ENCODE measurements at regions not wholly inside any gene's neighbourhood (a gene's known extent, or its start where the extent isn't known, plus 50 kb on each side); places are given as distances from the start of the nearest gene placed in this dataset.

DNA sequence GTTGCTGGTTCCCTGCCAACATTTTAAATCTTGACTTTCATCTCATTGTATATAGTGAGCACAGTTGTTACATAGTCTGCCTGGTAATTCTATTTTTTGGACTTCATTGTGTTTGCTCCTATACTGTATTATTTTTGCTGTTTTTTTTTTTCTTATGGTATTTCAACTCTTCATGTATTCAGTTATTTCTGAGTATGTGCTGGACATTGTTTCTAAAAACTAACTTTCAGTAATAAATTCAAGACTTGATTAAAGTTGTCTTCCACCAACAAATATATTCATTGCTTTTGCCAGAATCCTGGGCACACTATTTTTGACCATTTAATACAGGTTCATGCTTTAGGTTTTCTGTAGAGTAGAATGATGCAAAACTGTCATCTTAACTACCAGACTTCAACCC lies 698.3 kb downstream of the MAFB start:
- Histone ChIP-seq H3K4me3 (ENCODE audit: low read length) (no peak overlapping the region), H3K9me2 (replicated peaks; ENCODE audit: low read length) (no peaks in the 10 kb centered on the region), H3K9ac (ENCODE audit: low read length) (no peak overlapping the region), H3K4me2 (ENCODE audit: low read length) (no peak overlapping the region), H3K27ac (ENCODE audit: low read length) (no peak overlapping the region), H3F3A (ENCODE audit: low read length, unreplicated experiment) (no peaks in the 10 kb centered on the region), H2AFZ (ENCODE audit: low read length) (no peak overlapping the region), H3K36me3 (ENCODE audit: low read depth, low read length) (no peaks in the 10 kb centered on the region), H3K4me1 (ENCODE audit: insufficient read depth, low read length) (no peaks in the 10 kb centered on the region), H3K9me3 (ENCODE audit: low read length) (peaks cover 20% of the 10 kb centered on the region), H3K27me3 (ENCODE audit: low read length) (no peaks in the 10 kb centered on the region), H4K20me1 (ENCODE audit: low read length) (no peaks in the 10 kb centered on the region), H3K79me2 (ENCODE audit: low read length) (no peaks in the 10 kb centered on the region)
- DNase-seq (no peak), ATAC-seq (no peak)
- ChIA-PET POLR2A (ENCODE audit: unreplicated experiment) (no interaction called here), CTCF (no interaction called here)
- intact Hi-C loops (cut with micrococcal nuclease), result no loop called here
- no TSS peak for BruUV-seq (replicated peaks)
- TF ChIP-seq, protein P1, sequence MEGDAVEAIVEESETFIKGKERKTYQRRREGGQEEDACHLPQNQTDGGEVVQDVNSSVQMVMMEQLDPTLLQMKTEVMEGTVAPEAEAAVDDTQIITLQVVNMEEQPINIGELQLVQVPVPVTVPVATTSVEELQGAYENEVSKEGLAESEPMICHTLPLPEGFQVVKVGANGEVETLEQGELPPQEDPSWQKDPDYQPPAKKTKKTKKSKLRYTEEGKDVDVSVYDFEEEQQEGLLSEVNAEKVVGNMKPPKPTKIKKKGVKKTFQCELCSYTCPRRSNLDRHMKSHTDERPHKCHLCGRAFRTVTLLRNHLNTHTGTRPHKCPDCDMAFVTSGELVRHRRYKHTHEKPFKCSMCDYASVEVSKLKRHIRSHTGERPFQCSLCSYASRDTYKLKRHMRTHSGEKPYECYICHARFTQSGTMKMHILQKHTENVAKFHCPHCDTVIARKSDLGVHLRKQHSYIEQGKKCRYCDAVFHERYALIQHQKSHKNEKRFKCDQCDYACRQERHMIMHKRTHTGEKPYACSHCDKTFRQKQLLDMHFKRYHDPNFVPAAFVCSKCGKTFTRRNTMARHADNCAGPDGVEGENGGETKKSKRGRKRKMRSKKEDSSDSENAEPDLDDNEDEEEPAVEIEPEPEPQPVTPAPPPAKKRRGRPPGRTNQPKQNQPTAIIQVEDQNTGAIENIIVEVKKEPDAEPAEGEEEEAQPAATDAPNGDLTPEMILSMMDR (conservative IDR thresholded peaks at IDR 0.05; ENCODE audit: low read depth, low read length), result no peak
- TF ChIP-seq EZH2 (IDR thresholded peaks at IDR 0.05; ENCODE audit: low read length, unreplicated experiment) (no peak), EZH2phosphoT487 (IDR thresholded peaks at IDR 0.05; ENCODE audit: borderline replicate concordance, low read length) (no peak)

DNA sequence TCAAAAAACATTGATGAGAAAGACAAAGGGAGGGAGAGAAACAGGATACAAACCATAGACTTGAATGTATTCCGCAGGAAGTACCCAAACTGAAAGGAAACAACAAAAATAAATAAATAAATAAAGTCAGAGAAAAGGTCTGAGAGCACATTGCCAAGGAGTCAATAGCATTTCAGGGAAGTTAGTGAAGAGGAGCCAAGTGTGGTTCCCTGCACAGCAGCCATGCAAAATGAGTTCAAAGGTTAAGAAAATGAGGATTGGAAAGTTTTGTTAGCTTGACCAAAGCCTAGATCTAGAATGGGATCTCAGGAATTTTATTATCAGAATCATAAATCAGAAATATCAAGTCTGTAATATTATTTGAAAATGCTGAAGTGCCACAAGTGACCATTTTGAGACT lies 700.0 kb downstream of the MAFB start:
- Histone ChIP-seq H3K4me2 (ENCODE audit: low read length) (no peak overlapping the region), H3K79me2 (ENCODE audit: low read length) (no peaks in the 10 kb centered on the region), H2AFZ (ENCODE audit: low read length) (no peak overlapping the region), H3K9me3 (ENCODE audit: low read length) (peaks cover 16% of the 10 kb centered on the region), H3K27ac (ENCODE audit: low read length) (no peak overlapping the region), H3K27me3 (ENCODE audit: low read length) (no peaks in the 10 kb centered on the region), H3K36me3 (ENCODE audit: low read depth, low read length) (no peaks in the 10 kb centered on the region), H3K4me1 (ENCODE audit: insufficient read depth, low read length) (no peaks in the 10 kb centered on the region), H3K9ac (ENCODE audit: low read length) (no peak overlapping the region), H3K9me2 (replicated peaks; ENCODE audit: low read length) (no peaks in the 10 kb centered on the region), H3F3A (ENCODE audit: low read length, unreplicated experiment) (no peaks in the 10 kb centered on the region), H4K20me1 (ENCODE audit: low read length) (no peaks in the 10 kb centered on the region), H3K4me3 (ENCODE audit: low read length) (no peak overlapping the region)
- no TSS peak for BruUV-seq (replicated peaks)
- TF ChIP-seq EZH2 (IDR thresholded peaks at IDR 0.05; ENCODE audit: low read length, unreplicated experiment) (no peak), EZH2phosphoT487 (IDR thresholded peaks at IDR 0.05; ENCODE audit: borderline replicate concordance, low read length) (no peak)
- TF ChIP-seq, protein P1 (conservative IDR thresholded peaks at IDR 0.05; ENCODE audit: low read depth, low read length), result no peak
- no peak for DNase-seq
- ChIA-PET POLR2A (ENCODE audit: unreplicated experiment) (no interaction called here), CTCF (no interaction called here)
- ATAC-seq, result no peak
- intact Hi-C loops (cut with micrococcal nuclease), result no loop called here

DNA sequence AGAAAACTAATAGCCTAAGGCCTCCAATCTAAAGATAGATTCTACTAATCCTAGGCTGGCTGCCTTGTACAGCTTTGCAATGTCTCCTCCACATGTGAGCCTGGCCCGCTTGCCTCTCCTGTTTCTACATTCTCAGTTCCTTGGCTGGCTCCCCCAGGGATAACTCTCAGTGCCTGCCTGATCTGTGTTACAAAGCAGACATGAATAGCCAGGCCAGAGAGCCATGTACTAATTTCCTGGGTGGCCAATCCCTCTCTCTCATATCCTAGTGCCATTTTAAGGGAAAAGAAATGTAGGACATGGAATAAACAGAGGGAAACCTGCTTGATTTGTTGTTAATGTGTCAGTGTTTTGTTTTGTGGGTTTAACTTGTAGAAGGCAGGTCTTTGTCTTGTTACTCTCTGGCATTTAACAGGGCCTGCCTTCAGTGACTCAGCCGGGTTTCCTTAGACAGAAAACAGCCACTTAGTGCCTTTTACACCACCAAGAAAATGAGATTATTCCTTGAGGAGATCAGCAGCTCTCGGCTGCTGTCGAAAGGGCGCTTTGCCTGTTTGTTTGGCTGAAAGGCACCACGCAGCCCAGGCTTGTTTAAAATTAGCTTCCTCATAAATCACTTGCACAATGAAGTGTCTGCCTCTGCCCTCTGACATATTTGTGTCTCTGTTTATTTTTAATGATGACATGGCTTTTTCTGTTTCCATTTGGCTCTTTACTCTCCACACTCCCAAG lies 702.7 kb downstream of the MAFB start:
- Histone ChIP-seq H4K20me1 (ENCODE audit: low read length) (no peaks in the 10 kb centered on the region), H3K9me3 (ENCODE audit: low read length) (peaks cover 15% of the 10 kb centered on the region), H3K4me1 (ENCODE audit: insufficient read depth, low read length) (no peaks in the 10 kb centered on the region), H3K27ac (ENCODE audit: low read length) (no peak overlapping the region), H3F3A (ENCODE audit: low read length, unreplicated experiment) (no peaks in the 10 kb centered on the region), H3K79me2 (ENCODE audit: low read length) (no peaks in the 10 kb centered on the region), H3K9ac (ENCODE audit: low read length) (no peak overlapping the region), H3K4me3 (ENCODE audit: low read length) (no peak overlapping the region), H2AFZ (ENCODE audit: low read length) (no peak overlapping the region), H3K4me2 (ENCODE audit: low read length) (no peak overlapping the region), H3K36me3 (ENCODE audit: low read depth, low read length) (no peaks in the 10 kb centered on the region), H3K27me3 (ENCODE audit: low read length) (no peaks in the 10 kb centered on the region), H3K9me2 (replicated peaks; ENCODE audit: low read length) (no peaks in the 10 kb centered on the region)
- CTCF ChIA-PET, result no interaction called here
- intact Hi-C loops (cut with micrococcal nuclease), result no loop called here
- POLR2A ChIA-PET (ENCODE audit: unreplicated experiment), result no interaction called here
- TF ChIP-seq, protein P1 (conservative IDR thresholded peaks at IDR 0.05; ENCODE audit: low read depth, low read length), result no peak
- TF ChIP-seq EZH2 (IDR thresholded peaks at IDR 0.05; ENCODE audit: low read length, unreplicated experiment) (no peak), EZH2phosphoT487 (IDR thresholded peaks at IDR 0.05; ENCODE audit: borderline replicate concordance, low read length) (no peak)
- BruUV-seq (replicated peaks), result no TSS peak
- no peak for ATAC-seq
- no peak for DNase-seq
